CD4-positive, alpha-beta T cell treated with Interleukin-6 for 4 hours (primary cell): ENCODE measurements at regions not wholly inside any gene's neighbourhood (a gene's known extent, or its start where the extent isn't known, plus 50 kb on each side); places are given as distances from the start of the nearest gene placed in this dataset.

Source experiments
- DNase-seq: peaks from one replicate; pipeline ENCODE4 v3.0.0-alpha.2; 2020; ENCODE audit warnings: mixed read lengths

DNA sequence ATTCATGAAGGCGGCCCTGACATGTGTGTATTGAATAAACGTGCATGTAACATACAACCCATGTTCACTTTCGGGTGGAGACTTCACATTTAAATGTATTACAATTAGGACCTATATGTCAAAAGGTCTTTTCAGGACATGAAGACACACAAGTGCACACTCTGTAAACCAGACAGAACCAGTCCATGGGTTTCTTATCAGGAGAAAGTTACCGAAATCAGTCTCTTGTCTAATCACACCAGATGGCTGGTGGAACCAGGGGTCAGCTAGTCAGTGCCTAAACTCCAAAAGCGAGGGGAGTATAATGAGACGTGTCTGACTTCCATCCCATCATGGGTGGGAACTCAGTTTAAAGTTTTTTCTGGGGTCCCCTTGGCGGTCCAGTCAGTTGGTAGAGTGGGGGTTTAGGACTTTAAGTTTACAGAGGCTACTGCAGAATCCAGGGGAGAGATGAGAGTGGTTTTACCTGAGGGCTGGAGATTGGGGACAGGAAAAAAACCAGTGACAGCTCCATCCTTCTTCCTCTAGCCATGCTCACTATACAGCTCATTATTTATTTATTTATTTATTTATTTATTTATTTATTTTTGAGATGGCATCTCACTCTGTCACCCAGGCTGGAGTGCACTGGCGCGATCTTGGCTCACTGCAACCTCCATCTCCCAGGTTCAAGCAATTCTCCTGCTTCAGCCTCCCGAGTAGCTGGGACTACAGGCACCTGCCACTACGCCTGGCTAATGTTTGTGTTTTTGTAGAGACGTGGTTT lies 251.3 kb upstream of the LYZL1 start:
- DNase-seq: no peak

DNA sequence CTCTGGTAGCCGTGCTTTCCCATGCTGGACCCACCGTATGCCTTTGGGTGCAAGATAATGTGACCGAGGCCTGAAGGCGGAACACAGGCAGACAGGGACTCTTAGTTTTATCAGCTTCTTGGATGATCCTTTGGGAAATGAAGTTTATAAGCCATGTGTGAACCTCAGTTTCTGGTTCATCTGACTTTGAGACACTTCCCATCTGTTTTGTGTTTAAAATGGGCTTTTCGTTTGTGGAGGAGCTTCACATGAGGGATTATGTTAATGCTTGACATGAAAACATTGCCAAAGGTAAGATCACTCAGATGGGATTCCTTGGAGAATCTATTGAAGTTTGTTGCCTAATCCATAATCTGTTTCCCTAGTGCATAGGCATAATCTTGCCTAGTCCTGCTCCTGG lies 249.8 kb upstream of the LYZL1 start:
- DNase-seq: no peak

DNA sequence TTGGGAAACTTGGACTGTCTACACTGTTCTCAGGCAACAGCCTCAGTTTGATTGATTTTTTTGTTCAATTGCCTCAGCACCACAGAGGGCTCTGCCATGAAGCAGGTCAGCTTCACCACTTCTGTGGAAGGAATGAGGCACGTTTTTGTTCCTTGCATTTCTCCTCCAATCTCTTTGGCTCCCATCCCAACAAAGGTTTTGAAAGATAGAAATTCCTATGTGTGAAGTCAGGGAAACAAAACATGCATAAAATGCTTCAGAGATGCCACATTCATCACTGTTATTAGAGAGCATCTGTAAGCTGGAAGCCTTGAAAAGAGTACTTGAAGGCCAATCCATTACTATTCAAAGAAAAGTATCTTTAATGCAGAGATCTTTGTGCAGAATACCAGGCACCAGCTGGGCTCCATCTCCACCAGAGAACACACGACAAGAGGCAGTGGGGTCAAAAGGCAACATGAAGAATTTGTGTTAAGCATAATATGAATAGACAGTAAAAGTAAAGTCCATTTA lies 249.1 kb upstream of the LYZL1 start:
- no peak for DNase-seq

DNA sequence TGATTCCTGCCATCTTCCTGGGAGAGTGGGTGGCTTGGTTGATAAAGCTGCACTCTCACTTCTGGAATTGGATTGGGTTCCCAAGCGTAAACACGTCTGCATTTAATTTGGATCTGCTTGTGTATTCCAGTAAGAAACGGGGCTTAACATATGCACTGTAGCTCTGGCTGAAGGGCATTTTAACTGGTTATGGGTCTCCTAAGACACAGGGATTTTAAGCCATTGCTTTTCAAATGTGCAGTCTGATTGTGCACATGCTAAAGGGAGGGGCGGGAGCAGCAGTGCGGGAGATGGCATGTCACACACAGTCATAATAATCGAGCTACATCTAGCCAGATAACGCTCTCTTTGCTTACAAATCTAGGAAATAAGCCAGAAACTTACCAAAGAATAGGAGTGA lies 247.3 kb upstream of the LYZL1 start:
- no peak for DNase-seq

DNA sequence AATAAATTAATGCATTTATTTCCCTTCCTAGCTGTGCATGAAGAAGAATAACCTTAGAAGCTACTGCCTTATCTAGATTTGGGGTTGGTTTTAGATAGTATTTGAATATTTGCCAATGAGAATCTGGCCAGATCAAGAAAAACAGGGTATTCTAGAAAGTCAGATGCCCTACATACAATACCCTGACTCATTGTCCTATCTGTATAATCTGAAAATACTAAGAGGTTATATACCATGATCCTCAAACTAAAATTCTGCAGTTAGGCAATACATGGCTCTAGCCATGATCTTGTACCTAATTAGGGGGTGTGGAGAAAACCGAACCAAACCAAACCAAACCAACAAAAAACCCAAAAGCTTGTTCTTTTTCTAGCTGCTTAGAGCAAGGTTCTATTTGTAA lies 240.4 kb upstream of the LYZL1 start:
- no peak for DNase-seq

DNA sequence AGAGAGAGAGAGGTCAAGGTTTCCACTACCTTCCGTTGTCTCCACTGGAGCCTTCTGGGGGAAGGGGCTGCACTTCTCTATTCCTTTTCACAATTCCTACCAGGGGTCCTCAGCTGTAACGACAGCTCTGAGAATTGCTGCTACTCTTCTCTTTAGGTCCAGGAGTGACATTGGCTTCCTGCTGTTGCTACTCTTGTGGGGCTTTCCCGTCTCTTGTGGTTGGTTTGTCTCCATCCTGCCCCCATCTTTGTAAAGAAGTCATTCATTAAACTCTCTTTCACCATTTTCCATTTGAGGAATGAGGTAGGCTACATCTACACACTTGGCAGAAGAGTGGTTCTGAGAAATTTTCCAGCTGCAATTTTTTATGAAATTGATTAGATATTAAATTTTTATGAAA lies 238.8 kb upstream of the LYZL1 start:
- DNase-seq: no peak

DNA sequence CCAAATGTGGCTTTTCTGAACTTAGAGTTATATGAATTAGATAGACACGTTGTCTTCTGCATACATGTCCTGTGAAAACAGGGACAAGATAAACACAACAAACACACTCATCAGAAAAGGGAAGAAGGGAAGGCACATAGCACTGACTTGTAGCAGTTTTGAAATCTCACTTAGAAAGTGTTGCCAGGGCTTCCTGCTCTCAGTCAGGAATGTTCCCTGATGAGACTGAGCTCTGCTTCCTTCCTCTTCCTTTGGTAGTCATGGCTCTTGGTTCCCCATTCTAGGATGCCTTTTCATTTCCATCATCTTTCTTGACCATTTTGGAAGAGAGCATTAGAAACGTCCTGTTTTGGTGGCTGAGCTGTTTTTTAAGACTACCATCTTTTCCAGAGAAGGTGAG lies 233.8 kb upstream of the LYZL1 start:
- no peak for DNase-seq

DNA sequence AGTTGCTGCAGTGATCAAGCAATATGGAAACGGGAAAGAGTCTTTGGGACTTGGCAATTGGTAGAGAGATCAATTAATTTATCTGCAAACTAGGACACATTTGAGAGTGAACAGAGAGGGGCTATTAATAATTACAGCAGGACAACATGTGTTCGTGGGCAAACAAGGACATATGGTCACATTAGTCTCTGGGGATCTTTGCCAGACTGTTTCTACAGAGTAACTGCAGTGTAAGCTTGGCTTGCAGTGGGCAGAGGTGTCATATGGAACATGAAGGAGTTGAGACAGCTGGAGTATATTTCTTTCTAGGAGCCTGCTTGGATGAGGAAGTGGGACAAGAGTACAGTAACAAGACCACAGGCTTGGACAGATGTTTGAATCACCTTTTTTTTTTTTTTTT lies 232.1 kb upstream of the LYZL1 start:
- no peak for DNase-seq

DNA sequence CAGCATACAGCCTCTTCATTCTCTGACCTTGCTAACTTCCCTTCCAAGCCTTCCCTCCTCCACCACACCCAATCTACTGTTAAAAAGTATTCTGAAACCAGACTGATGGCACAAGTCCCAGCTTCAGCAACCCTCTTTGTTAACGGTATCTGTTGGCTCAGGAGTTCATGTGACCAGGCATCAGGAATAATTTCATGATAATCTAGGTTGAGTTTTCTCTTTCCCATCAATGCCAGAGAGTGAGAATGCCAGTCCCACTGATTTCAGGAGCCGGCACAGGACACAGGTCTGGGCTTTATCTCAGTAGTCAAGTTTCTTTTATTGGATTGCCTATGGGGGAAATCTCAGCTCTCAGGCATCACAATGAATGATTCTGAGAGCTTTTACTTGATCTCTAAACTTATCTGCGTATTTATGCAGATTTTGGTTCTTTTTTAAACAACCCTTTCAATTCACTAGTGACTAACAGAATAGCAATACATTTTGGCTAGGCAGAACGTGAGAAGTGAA lies 231.0 kb upstream of the LYZL1 start:
- no peak for DNase-seq

DNA sequence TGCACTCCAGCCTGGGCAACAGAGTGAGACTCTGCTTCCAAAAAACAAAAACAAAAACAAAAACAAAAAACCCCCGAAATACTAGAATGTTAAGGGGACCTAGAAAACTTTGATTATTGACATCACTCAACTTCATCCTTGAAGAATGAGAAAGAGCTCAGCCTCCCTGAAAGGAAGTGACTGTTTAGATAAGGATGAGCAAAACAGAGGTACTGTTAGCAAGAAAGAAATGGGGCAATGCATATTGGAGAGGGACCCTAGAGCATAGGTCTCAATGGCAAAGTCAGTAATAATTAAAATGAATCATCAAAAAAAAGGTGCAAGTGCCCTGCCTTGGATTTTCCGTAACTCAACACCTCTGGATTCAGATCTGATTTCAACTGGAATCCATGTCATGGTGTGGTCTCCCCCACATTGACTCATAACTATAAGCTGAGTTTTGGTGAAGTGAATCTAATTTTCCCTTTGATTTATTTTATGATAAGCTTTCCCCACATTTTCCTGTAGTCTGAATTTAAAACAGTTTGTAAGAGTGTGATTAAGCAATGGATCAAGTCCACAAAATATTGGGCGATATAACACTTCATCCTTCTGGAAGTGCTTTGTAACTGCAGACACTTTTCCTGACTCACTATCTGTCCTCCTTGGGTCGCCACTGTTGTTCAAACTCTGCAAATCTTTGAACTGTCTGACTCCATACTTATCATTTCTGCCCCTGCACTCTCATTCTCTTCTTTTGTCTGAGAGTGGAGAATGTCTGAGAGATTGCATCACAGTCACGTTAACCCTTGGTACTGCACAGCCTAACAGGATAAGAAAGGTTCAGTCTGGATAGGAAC lies 224.8 kb upstream of the LYZL1 start:
- DNase-seq: no peak

DNA sequence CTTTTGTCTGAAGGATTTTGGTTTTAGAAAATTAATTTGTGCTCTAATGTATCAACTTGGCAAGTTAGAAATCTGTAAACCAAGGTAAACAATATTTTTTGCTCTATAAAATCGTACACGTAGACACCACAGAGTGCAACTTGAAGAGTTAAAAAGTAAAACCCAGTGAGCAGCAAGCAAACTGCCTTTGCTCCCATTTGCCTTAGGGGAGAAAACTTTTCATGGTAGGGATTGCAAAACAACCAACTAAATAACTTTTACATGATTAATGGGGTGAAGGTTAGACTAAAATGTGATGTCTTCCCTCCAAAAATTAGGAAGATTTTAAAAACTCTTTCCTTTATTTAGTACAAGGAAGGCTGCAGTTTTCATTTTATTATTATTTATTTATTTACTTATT lies 224.2 kb upstream of the LYZL1 start:
- DNase-seq: no peak

DNA sequence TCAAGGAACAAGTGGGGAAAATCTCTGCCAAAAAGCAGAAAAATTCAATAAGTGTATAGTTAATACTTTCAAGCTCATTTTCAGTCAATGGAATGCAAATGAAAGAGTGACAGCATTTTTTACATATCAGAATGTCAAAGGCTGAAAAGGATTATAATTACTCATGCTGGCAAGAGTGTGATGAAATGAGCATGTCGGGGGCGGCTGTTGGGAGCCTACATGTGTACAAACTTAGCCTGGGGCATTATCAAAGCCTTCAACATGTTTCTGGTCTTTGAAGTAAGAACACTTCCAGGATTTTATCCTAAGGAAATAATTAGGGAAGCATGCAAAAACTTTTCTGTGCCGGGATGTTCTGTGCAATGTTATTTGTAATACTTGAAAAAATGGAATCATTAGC lies 221.7 kb upstream of the LYZL1 start:
- no peak for DNase-seq

DNA sequence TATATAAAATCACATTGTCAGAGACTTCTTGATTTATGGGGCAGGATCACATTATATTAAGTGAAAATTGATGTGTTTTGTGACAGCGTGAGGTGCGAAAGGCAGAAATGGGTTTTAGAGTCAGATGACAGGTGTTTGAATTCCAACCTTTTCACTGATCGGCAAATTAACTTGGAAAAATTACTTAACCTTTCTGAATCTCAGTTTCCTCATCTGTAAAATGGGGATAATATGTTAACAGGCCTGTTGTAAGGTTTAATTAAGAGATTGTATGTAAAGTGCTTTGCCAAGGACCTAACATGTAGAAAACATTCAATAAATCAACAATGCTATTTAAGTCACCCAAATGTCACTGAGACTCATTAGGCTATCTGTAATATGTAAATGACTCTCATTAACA lies 221.2 kb upstream of the LYZL1 start:
- DNase-seq: no peak

DNA sequence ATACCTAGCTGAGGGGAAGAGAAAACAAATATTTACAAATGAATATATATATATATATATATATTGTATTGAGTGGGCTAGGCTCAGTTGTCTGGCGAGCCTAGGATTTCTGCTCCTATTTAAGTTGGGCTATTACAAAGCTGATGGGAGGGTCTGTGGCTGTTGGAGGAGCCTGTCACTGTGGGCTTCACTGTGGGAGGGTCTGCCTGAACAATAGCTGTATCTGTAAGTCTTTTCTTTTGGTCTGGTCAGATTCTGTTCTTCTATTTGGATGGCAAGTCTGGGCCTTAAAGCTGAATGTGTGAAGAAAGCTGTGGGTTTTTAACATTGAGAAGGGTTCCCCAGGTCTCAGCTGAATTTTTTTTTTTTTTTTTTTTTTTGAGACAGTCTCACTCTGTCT lies 220.6 kb upstream of the LYZL1 start:
- DNase-seq: no peak

DNA sequence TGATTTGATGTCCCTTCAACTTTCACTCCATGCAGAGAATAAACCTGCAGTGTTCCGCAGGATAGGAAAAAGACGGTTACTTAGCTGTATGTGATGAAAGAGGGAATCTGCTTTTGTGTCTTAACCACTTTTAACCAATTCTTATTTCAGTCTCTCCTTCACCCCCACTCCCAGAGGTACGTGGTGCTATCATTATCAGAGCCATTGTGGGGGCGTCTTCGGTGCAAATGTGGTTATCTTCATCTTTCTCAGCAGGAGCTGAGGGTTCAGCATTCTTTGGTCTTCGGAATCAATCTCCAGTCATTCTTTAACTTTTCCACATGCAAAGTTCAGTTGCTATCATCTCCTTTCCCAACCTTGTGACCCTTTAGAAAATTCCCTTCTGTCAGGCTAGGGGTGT lies 219.9 kb upstream of the LYZL1 start:
- DNase-seq: no peak

DNA sequence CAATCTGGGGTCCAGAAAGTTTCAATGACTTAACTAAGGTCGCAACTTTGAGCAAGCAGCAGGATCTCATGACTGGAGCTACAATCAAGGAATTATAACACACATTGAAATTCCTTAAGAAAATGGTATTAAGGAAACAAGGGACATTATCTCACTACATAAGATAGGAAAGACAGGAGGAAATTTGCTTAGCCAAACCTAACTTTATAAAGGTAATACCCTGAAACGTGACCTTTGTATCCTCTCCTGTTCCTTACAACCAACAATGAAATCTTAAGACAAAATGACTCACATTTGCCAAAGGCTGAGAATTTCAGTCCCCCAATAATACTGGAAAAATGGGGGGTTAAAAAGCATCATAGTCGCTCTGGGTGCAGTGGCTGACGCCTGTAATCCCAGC lies 218.9 kb upstream of the LYZL1 start:
- DNase-seq: no peak

DNA sequence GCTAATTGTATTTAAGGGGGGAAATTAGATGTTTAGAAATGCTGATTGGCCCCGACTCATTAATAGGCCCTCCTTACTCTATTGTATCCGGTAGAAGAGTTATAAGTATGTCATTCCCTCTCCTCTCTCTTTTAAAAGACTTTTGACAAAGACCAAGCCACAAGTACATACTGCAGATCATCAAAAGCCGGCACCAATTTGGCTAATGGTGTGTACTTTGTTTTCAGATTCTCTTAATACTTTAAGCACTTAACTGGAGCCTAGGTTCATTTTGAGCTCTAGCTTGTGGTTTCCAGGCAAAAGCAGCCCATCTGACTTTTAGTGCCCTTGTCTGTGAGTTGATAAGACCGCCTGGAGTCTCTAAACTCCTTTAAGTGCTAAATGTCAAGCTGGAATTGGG lies 210.0 kb upstream of the LYZL1 start:
- DNase-seq: no peak

DNA sequence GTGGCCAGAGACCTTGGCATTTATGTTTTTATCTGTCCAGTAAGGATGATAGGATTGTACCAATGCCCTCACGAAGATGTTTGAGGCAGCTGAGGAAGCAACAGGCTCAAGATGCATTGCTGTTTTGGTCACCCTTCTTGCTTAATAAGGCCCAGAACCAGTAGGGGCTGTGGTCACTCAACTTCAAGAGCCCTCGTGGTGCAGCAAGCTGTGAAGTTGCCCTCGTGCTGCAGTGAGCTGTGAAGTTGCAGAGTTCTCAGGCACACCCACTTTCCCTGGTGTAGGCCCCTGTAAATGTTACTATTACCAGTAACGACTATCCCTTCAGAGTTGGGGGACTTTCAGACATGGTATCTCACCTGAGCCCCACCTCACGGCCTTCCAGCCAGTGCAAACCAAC lies 207.6 kb upstream of the LYZL1 start:
- DNase-seq: no peak

DNA sequence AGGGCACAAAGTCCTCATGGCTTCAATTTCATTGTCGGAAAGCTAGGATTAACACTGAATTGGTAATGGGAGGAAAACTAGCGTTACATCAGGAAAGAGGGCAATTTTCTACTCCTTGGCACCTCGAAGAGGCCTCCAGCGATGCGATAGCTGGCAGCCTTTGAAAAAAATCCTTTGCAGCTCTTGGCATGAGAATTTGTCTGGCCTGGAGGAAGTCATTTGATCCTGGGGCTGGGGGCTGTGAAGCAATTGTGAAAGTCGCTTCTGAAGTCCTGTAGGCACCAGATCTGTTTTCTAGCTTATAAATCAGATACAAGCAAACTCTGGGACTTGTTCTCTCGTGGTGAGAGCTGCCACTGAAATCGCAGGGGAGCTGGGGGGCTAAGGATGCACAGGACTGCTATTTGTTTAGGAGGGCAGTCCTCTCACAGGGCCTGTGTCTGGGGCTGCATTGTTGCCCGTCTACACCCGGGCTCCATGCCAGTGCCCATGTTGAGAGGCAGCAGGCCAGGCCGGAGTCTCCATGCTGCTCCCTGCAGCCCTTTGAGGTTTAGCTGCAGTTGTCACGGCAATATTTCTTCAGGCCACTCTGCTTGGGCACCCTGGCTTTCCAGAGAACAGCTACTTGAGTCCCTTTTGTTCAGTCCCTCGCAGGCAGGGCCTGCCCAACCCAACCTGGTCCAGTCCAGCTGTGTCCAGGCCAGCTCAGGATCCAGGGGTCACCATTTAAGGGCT lies 206.8 kb upstream of the LYZL1 start:
- DNase-seq: no peak

DNA sequence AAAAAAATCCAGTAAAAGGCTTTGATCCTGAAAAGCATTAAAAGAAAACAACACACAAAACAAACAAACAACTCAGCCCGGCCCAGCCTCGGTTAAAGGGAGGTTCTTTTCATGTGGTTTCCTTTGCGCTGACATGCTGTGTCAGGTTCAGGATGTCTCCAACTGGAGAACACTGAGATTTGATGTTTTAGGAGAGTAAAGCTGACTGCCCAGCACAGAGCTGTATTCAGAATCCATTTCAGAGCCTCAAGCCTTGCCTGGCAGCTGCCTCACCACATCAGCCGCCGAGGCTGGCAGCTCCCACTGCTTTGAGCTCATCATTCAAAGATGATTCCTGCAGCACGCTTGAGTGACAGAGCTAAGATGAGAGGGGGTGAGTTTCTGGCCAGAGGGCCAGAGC lies 205.8 kb upstream of the LYZL1 start:
- DNase-seq: no peak

DNA sequence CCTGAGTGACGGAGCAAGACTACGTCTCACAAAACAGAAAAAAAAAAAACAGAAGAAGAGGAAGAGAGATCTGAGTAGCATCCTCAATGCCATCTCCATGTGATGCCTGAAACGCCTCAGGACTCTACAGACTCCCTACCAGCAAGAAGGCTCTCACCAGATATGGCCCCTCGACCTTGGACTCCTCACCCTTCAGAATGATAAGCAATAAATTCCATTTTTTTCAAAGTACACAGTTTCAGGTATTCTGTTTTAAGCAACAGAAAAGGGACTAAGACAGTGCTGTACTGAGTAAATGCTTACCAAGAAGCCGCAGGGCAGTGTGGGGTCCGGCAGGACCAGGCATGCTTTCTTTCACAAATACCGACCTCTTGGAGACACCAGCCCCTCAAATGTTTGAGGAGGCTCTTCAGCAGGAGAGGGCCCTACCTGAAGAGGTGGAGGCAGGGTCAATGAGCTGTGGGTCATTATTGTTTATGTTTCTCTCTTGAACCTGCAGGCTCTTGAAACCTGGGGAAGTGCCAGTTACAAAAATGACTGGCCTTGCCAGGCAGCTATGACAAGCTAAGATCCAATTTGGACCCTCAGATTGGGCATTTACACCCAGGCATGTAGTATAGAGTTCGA lies 204.1 kb upstream of the LYZL1 start:
- no peak for DNase-seq

DNA sequence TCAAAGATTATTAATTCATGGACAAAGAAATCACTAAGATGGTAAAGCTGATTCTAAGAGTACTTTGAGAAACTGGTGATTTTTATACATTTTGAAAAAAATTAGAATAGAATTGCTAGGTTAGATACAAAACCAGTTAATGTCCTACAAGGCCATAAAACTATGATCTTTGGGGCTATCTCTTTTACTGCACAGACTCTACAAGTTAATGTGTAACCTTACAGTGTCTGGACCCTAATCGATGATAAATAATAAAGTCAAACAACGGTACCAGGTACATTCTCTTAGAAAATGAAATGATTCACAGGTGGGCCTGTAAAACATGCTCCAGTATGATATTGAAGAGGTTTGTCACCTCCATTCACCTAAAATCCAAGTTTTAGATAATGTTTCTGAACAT lies 199.8 kb upstream of the LYZL1 start:
- DNase-seq: no peak

DNA sequence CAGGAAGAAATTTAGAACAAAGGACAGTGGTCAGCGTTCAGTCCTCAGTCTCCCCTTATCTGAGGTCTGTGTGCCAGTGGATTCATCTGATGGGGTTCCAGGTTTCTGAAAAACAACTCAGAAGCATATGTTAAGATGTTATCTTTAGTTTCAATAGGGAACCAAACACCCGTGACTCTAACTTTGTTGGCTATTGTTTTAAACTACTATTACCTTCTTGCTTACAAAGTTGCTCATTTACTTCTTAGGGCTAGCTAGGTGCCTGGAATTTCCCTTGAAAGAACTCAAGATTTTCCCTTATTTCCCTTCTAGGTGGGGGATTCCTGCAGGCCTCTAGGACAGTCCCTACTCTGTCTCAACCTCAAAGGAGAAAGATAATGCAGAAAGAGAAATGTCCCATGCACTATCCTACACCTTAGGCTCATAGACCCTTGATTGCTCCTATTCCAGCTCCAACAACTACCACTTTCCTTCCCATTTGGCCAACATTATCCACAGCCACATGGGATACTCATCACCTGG lies 192.5 kb upstream of the LYZL1 start:
- no peak for DNase-seq
